ENCODE measurements at regions not wholly inside any gene's neighbourhood (a gene's known extent, or its start where the extent isn't known, plus 50 kb on each side); places are given as distances from the start of the nearest gene placed in this dataset.

- no peak for TF ChIP-seq CTCF (IDR thresholded peaks at IDR 0.05; ENCODE audit: low read depth, low read length)
- no peak for TF ChIP-seq MYC (IDR thresholded peaks at IDR 0.05; ENCODE audit: low read depth, low read length)
- no peak for TF ChIP-seq MAX (IDR thresholded peaks at IDR 0.05; ENCODE audit: low read depth, low read length)
Measured at GRCh38 chr16:64638766-64639165, 483.1 kb downstream of the CDH11 start.
